ENCODE measurements at regions not wholly inside any gene's neighbourhood (a gene's known extent, or its start where the extent isn't known, plus 50 kb on each side); places are given as distances from the start of the nearest gene placed in this dataset.

DNA sequence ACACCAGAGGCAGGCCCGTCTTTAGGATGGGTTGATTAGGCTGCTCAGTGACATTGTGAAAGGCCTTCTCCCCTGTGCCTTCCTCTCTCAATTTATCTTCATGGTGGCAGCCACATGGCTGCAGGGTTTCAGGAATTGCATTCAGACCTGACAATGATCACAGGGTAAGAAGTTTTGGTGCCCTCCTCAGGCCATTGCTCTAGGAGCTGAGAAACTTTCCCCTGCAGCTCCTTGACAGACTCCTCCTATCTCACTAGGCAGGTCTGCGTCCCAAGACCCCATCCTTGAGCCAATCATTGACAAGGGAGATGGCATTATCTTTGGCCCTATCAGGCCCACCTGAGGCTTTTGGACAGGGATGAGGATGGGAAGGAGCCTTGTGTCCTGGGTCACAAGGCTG is 57.4 kb upstream of the ANO4 start:
- Histone ChIP-seq H3K36me3 (ENCODE audit: control insufficient read depth, insufficient read depth, low read length) (no peaks in the 10 kb centered on the region), H3K4me1 (ENCODE audit: control insufficient read depth, insufficient read depth, low read length) (no peaks in the 10 kb centered on the region), H3K27me3 (ENCODE audit: control insufficient read depth, insufficient read depth, low read length) (peaks cover 4% of the 10 kb centered on the region; the same call in 1 of the 2 replicates), H3K4me3 (ENCODE audit: low read depth in 2 of 2, low read length in 2 of 2) (no peak overlapping the region), H3K27ac (ENCODE audit: low read length) (no peak overlapping the region), H3K9me3 (ENCODE audit: control insufficient read depth, insufficient read depth, low read depth, low read length) (no peaks in the 10 kb centered on the region)
- intact Hi-C loops (cut with micrococcal nuclease; ENCODE audit: unreplicated experiment) = no loop called here
- no peak for ATAC-seq
- ChIA-PET POLR2A (no interaction called here), CTCF (no interaction called here)
- no peak for DNase-seq (ENCODE audit: low read depth, low spot score)
- no TSS peak for BruUV-seq (replicated peaks)
- in situ Hi-C loops (cut with HindIII; ENCODE audit: low pct_unique_long_range_greater_than_20kb, low sequenced_read_pairs) = no loop called here
- TF ChIP-seq POLR2AphosphoS5 (IDR thresholded peaks at IDR 0.05; ENCODE audit: low read depth, low read length) (no peak), SIN3A (IDR thresholded peaks at IDR 0.05; ENCODE audit: borderline replicate concordance, insufficient read depth, low read depth, low read length) (no peak)
- TF ChIP-seq, protein P1, sequence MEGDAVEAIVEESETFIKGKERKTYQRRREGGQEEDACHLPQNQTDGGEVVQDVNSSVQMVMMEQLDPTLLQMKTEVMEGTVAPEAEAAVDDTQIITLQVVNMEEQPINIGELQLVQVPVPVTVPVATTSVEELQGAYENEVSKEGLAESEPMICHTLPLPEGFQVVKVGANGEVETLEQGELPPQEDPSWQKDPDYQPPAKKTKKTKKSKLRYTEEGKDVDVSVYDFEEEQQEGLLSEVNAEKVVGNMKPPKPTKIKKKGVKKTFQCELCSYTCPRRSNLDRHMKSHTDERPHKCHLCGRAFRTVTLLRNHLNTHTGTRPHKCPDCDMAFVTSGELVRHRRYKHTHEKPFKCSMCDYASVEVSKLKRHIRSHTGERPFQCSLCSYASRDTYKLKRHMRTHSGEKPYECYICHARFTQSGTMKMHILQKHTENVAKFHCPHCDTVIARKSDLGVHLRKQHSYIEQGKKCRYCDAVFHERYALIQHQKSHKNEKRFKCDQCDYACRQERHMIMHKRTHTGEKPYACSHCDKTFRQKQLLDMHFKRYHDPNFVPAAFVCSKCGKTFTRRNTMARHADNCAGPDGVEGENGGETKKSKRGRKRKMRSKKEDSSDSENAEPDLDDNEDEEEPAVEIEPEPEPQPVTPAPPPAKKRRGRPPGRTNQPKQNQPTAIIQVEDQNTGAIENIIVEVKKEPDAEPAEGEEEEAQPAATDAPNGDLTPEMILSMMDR (IDR thresholded peaks at IDR 0.05) = no peak

DNA sequence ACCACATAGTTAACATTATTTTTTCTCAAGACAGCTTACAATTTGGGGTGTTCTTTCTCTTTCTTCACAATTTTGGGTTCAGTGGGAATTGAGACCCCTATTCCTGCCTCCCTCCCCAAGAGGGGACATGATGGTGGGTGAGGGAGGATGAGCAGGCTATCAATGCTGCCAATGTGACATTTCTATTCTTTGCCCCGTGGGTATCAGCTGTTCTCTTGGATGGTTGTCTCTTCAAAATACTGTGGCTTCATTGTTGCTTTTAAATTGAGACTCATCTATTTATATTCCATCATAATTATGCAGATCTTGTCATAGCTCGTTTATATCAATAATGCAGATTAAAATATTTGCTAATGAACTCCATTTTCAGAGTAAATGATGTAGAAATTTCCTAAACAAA is 56.5 kb upstream of the ANO4 start:
- ATAC-seq (no peak), DNase-seq (ENCODE audit: low read depth, low spot score) (no peak)
- Histone ChIP-seq H3K9me3 (ENCODE audit: control insufficient read depth, insufficient read depth, low read depth, low read length) (no peaks in the 10 kb centered on the region), H3K36me3 (ENCODE audit: control insufficient read depth, insufficient read depth, low read length) (no peaks in the 10 kb centered on the region), H3K4me1 (ENCODE audit: control insufficient read depth, insufficient read depth, low read length) (no peaks in the 10 kb centered on the region), H3K27ac (ENCODE audit: low read length) (no peak overlapping the region), H3K27me3 (ENCODE audit: control insufficient read depth, insufficient read depth, low read length) (peaks cover 4% of the 10 kb centered on the region; the same call in 1 of the 2 replicates), H3K4me3 (ENCODE audit: low read depth in 2 of 2, low read length in 2 of 2) (no peak overlapping the region)
- intact Hi-C loops (cut with micrococcal nuclease; ENCODE audit: unreplicated experiment) = no loop called here
- BruUV-seq (replicated peaks) = no TSS peak
- ChIA-PET POLR2A (no interaction called here), CTCF (no interaction called here)
- in situ Hi-C loops (cut with HindIII; ENCODE audit: low pct_unique_long_range_greater_than_20kb, low sequenced_read_pairs) = no loop called here
- TF ChIP-seq POLR2AphosphoS5 (IDR thresholded peaks at IDR 0.05; ENCODE audit: low read depth, low read length) = no peak
- TF ChIP-seq SIN3A (IDR thresholded peaks at IDR 0.05; ENCODE audit: borderline replicate concordance, insufficient read depth, low read depth, low read length) = no peak
- TF ChIP-seq, protein P2, sequence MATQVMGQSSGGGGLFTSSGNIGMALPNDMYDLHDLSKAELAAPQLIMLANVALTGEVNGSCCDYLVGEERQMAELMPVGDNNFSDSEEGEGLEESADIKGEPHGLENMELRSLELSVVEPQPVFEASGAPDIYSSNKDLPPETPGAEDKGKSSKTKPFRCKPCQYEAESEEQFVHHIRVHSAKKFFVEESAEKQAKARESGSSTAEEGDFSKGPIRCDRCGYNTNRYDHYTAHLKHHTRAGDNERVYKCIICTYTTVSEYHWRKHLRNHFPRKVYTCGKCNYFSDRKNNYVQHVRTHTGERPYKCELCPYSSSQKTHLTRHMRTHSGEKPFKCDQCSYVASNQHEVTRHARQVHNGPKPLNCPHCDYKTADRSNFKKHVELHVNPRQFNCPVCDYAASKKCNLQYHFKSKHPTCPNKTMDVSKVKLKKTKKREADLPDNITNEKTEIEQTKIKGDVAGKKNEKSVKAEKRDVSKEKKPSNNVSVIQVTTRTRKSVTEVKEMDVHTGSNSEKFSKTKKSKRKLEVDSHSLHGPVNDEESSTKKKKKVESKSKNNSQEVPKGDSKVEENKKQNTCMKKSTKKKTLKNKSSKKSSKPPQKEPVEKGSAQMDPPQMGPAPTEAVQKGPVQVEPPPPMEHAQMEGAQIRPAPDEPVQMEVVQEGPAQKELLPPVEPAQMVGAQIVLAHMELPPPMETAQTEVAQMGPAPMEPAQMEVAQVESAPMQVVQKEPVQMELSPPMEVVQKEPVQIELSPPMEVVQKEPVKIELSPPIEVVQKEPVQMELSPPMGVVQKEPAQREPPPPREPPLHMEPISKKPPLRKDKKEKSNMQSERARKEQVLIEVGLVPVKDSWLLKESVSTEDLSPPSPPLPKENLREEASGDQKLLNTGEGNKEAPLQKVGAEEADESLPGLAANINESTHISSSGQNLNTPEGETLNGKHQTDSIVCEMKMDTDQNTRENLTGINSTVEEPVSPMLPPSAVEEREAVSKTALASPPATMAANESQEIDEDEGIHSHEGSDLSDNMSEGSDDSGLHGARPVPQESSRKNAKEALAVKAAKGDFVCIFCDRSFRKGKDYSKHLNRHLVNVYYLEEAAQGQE (IDR thresholded peaks at IDR 0.05; ENCODE audit: insufficient read depth in 1 of 2, low read depth in 2 of 2, low read length in 1 of 2) = no peak
- TF ChIP-seq TCF7L2 (IDR thresholded peaks at IDR 0.05; ENCODE audit: low read depth, low read length) = no peak
- TF ChIP-seq, protein P1 (IDR thresholded peaks at IDR 0.05) = no peak
